Kidney (tissue), 13 donors: ENCODE measurements at regions not wholly inside any gene's neighbourhood (a gene's known extent, or its start where the extent isn't known, plus 50 kb on each side); places are given as distances from the start of the nearest gene placed in this dataset.

Experiments
- DNase-seq, 5 donors: peaks; one replicate each; pipeline ENCODE4 v3.0.0-alpha.2; 2013 to 2020
- FAIRE-seq: peaks from 2 replicates; lab custom pipeline; 2012; peaks lifted over from hg19 to GRCh38; lab: Jason Lieb, UNC
- H3K27ac ChIP-seq, 2 donors: one replicate each; pipeline ENCODE4 v1.7.0; 2013; ENCODE audit warnings: low read depth in 2 of 2, low read length in 2 of 2, inconsistent platforms in 1 of 2
- H3K27me3 ChIP-seq: one replicate; pipeline ENCODE4 v1.7.1; 2013; ENCODE audit warnings: low read length, inconsistent platforms; ENCODE audit not compliant: control insufficient read depth, insufficient read depth
- H3K36me3 ChIP-seq, 3 donors: one replicate each; pipeline versions ENCODE4 v1.7.0 to v1.7.1; 2013; ENCODE audit warnings: low read length in 3 of 3, control low read depth in 1 of 3, inconsistent platforms in 1 of 3; ENCODE audit not compliant: insufficient read depth in 3 of 3, control insufficient read depth in 2 of 3
- H3K4me1 ChIP-seq, 3 donors: one replicate each; pipeline versions ENCODE4 v1.7.0 to v1.7.1; 2013; ENCODE audit warnings: low read length in 3 of 3, inconsistent platforms in 1 of 3, low read depth in 1 of 3; ENCODE audit not compliant: control insufficient read depth in 2 of 3, insufficient read depth in 2 of 3
- H3K4me3 ChIP-seq, 3 donors: one replicate each; pipeline versions ENCODE4 v1.7.0 to v1.8.1; 2013; ENCODE audit warnings: low read length in 3 of 3, control low read depth in 1 of 3, inconsistent platforms in 1 of 3
- H3K9ac ChIP-seq, 3 donors: one replicate each; pipeline versions ENCODE4 v1.7.0 to v1.7.1; 2013; ENCODE audit warnings: low read length in 3 of 3, control low read depth in 1 of 3, inconsistent platforms in 1 of 3
- H3K9me3 ChIP-seq, 3 donors: one replicate each; pipeline versions ENCODE4 v1.7.0 to v1.7.1; 2013; ENCODE audit warnings: low read length in 3 of 3, control low read depth in 1 of 3, inconsistent platforms in 1 of 3; ENCODE audit not compliant: control insufficient read depth in 2 of 3, insufficient read depth in 1 of 3
- intact Hi-C: fragments of 100-400 bp; cut with DNase I; formaldehyde crosslinking; loops from one replicate; pipeline ENCODE4 v1.11.1; 2022
- TF ChIP-seq, protein P1 (sequence below): IDR thresholded peaks from 3 replicates; pipeline ENCODE4 v1.5.1; 2012; ENCODE audit warnings: mild to moderate bottlenecking, moderate library complexity, borderline replicate concordance; ENCODE audit not compliant: insufficient read depth; ENCODE audit errors: extremely low read depth
- donor health status: control.
- donor health status: control.
- donor health status: control.
- donor health status: control.
- donor health status: control.
- donor health status: DM: yes; HTN: yes; CAD: no.
- donor health status: Normal renal cell carcinoma (clear cell type).

DNA sequence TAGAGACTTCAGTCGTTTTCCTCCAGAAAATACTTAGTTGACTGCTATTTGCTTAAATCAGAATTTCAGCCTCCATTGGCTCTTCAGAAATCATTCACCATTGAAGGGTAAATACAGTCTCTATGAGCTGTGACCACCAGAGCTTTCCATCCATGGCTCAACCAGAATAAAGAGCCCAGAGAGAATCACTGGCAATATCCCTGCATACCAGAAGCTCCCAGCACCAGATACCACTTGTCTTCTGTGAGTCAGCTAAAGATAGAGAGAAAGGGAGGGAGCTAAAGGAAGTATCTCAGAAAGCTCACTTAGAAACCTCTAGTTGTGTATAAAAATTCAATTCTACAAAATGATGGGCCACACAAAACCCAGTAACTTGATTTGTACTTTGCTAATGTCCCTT lies 115.2 kb upstream of the TMCO5A start:
- Histone ChIP-seq H3K9ac (no peak overlapping the region), H3K9me3 (no peaks in the 10 kb centered on the region), H3K27ac (no peak overlapping the region), H3K36me3 (no peaks in the 10 kb centered on the region), H3K4me3 (no peak overlapping the region), H3K4me1 (no peaks in the 10 kb centered on the region), H3K27me3 (no peaks in the 10 kb centered on the region)
- FAIRE-seq (no peak), DNase-seq (no peak)
- TF ChIP-seq, protein P1, sequence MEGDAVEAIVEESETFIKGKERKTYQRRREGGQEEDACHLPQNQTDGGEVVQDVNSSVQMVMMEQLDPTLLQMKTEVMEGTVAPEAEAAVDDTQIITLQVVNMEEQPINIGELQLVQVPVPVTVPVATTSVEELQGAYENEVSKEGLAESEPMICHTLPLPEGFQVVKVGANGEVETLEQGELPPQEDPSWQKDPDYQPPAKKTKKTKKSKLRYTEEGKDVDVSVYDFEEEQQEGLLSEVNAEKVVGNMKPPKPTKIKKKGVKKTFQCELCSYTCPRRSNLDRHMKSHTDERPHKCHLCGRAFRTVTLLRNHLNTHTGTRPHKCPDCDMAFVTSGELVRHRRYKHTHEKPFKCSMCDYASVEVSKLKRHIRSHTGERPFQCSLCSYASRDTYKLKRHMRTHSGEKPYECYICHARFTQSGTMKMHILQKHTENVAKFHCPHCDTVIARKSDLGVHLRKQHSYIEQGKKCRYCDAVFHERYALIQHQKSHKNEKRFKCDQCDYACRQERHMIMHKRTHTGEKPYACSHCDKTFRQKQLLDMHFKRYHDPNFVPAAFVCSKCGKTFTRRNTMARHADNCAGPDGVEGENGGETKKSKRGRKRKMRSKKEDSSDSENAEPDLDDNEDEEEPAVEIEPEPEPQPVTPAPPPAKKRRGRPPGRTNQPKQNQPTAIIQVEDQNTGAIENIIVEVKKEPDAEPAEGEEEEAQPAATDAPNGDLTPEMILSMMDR = no peak
- intact Hi-C loops = no loop called here

DNA sequence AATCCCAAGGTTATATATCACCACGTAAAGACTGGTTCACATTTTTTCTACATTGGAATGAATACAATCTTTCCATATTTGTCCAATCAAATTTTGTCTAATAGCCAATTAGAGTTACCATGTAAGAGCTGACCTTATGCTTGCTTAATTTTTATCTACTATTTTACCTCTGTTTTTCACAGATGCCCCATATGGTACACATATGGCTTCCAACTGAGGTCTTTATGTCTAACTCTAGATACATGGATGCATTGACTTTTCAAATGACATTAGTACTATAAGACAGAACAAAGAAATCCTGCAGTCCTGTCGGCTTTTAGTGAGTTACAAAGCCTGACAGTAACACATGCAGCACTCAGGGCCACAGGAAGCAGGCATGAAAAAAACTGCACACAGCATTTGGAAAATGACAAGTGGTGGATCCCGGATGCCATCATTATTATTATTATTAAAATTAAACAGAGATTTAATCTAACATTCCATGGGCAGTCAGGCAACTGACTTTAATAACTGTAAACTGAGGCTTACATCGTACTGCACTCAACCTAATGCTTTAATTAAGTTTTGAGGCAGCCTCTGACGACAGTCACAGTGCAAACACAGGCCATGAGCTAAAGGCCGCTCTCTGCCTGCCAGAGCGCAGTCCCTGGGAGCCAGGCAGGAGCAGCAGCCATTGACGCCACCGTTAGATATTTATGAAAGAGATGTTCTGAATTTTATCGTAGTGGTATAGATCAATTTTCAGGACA lies 113.9 kb upstream of the TMCO5A start:
- Histone ChIP-seq H3K27ac (no peak overlapping the region), H3K9ac (no peak overlapping the region), H3K36me3 (no peaks in the 10 kb centered on the region), H3K9me3 (no peaks in the 10 kb centered on the region), H3K4me1 (no peaks in the 10 kb centered on the region), H3K27me3 (no peaks in the 10 kb centered on the region), H3K4me3 (no peak overlapping the region)
- intact Hi-C loops = no loop called here
- FAIRE-seq (no peak), DNase-seq (no peak)
- TF ChIP-seq, protein P1 = no peak

- intact Hi-C loops = no loop called here
- Histone ChIP-seq H3K27ac (no peak overlapping the region), H3K9ac (no peak overlapping the region), H3K4me1 (no peaks in the 10 kb centered on the region), H3K9me3 (no peaks in the 10 kb centered on the region), H3K4me3 (no peak overlapping the region), H3K36me3 (no peaks in the 10 kb centered on the region), H3K27me3 (no peaks in the 10 kb centered on the region)
- TF ChIP-seq, protein P1 = no peak
- FAIRE-seq (no peak), DNase-seq (no peak)
These were observed 110.7 kb upstream of the TMCO5A start for GRCh38 chr15:37823601-37824275.
